HepG2 (cell line): ENCODE measurements at regions not wholly inside any gene's neighbourhood (a gene's known extent, or its start where the extent isn't known, plus 50 kb on each side); places are given as distances from the start of the nearest gene placed in this dataset.

Experiments used
- ATAC-seq: fragments of 200-7000 bp; cut with Tn5 transposase; 3 replicates; pipeline ENCODE4 v1.9.1; 2020; ENCODE audit warnings: mild to moderate bottlenecking, moderate library complexity
- BruUV-seq: library from RNA; stranded (reverse); fragments of 400-500 nt; replicated peaks from 2 replicates; lab custom pipeline; 2021; lab: Mats Ljungman, UMichigan
- CTCF ChIA-PET: fragments of 300-600 bp; formaldehyde crosslinking; extraction: SDS; loops from one replicate; lab custom pipeline; 2021; ENCODE audit warnings: low total read pairs, inconsistent platforms, low intra/inter-chr PET ratio; lab: Yijun Ruan, JAX
- POLR2A ChIA-PET: fragments of 350-600 bp; sonication (Branson Sonifier 250); formaldehyde crosslinking; loops from one replicate; lab custom pipeline; 2020; ENCODE audit warnings: antibody characterized with exemption, inconsistent platforms; lab: Yijun Ruan, JAX
- DNase-seq: peaks from one replicate; pipeline ENCODE4 v3.0.0-alpha.2; 2015; ENCODE audit warnings: low spot score
- FAIRE-seq: peaks from 3 replicates; lab custom pipeline; 2011; peaks lifted over from hg19 to GRCh38; lab: Jason Lieb, UNC
- H2AFZ ChIP-seq: one replicate; pipeline ENCODE4 v1.6.1; 2011; ENCODE audit warnings: low read length, inconsistent platforms
- H3K27ac ChIP-seq: fragments of 300-600 bp; 3 replicates; pipeline ENCODE4 v1.8.0; 2011; ENCODE audit warnings: mixed run types, mild to moderate bottlenecking, mixed read lengths, low read length, inconsistent platforms; ENCODE audit not compliant: insufficient read depth; ENCODE audit errors: extremely low read length
- H3K27me3 ChIP-seq, 2 experiments: fragments of 200-600 bp in 1 of 2; 2 replicates in 1 of 2; 3 replicates in 1 of 2; pipeline versions ENCODE4 v1.6.0 to v1.8.0; 2011; ENCODE audit warnings: low read length in 2 of 2, mild to moderate bottlenecking in 2 of 2, moderate library complexity in 2 of 2, inconsistent platforms in 1 of 2; ENCODE audit not compliant: insufficient read depth in 2 of 2, control insufficient read depth in 1 of 2
- H3K36me3 ChIP-seq, 2 experiments: fragments of 200-600 bp in 1 of 2; replicated peaks in 1 of 2; 2 replicates in 1 of 2; 3 replicates in 1 of 2; pipeline versions ENCODE4 v1.5.1 to v1.8.0; 2011; ENCODE audit warnings: low read length in 2 of 2, inconsistent platforms in 1 of 2; ENCODE audit not compliant: insufficient read depth in 2 of 2, control insufficient read depth in 1 of 2
- H3K4me1 ChIP-seq: 2 replicates; pipeline ENCODE4 v1.5.1; 2012; ENCODE audit warnings: low read length, inconsistent platforms; ENCODE audit not compliant: insufficient read depth
- H3K4me2 ChIP-seq: 2 replicates; pipeline ENCODE4 v1.6.0; 2011; ENCODE audit warnings: low read depth, low read length, inconsistent platforms
- H3K4me3 ChIP-seq, 3 experiments: fragments of 200-600 bp in 1 of 3; sonication (generic), shearing (Covaris generic) in 1 of 3; replicated peaks in 1 of 3; 2 replicates each; pipeline ENCODE4 v1.5.1; 2011 to 2016; ENCODE audit warnings: low read length in 3 of 3, inconsistent platforms in 2 of 3, low read depth in 2 of 3, mild to moderate bottlenecking in 2 of 3, control low read depth in 1 of 3, mixed read lengths in 1 of 3; ENCODE audit not compliant: insufficient read depth in 1 of 3
- H3K79me2 ChIP-seq: one replicate; pipeline ENCODE4 v1.6.1; 2011; ENCODE audit warnings: low read length, inconsistent platforms; ENCODE audit not compliant: insufficient read depth
- H3K9ac ChIP-seq: 2 replicates; pipeline ENCODE4 v1.6.0; 2011; ENCODE audit warnings: mild to moderate bottlenecking, low read depth, low read length, inconsistent platforms; ENCODE audit not compliant: insufficient read depth
- H3K9me3 ChIP-seq: 2 replicates; pipeline ENCODE4 v1.5.1; 2012; ENCODE audit warnings: mild to moderate bottlenecking, low read length
- H4K20me1 ChIP-seq: 2 replicates; pipeline ENCODE4 v1.6.0; 2011; ENCODE audit warnings: inconsistent platforms, mild to moderate bottlenecking, low read length, moderate library complexity; ENCODE audit not compliant: insufficient read depth
- ASH2L ChIP-seq: fragments of 300-600, 200-600 bp; sonication (generic); IDR thresholded peaks from 2 replicates; pipeline ENCODE4 v1.7.0; 2017; ENCODE audit warnings: low read depth, mild to moderate bottlenecking, moderate library complexity, mixed read lengths, low read length; ENCODE audit not compliant: insufficient read length
- BCL6 ChIP-seq: IDR thresholded peaks from 2 replicates; pipeline ENCODE4 v1.6.1; 2016; ENCODE audit warnings: missing genetic modification reagents, missing compliant biosample characterization
- NFE2L2 ChIP-seq: fragments of 150-350 bp; IDR thresholded peaks from 2 replicates; pipeline ENCODE4 v1.6.1; 2014; ENCODE audit warnings: low read length
- NRL ChIP-seq: sonication (generic); formaldehyde crosslinking; IDR thresholded peaks from 2 replicates; pipeline ENCODE4 v1.5.0; 2020; ENCODE audit warnings: missing genetic modification reagents, mild to moderate bottlenecking, moderate library complexity, borderline replicate concordance
- SATB2 ChIP-seq: sonication (generic); formaldehyde crosslinking; IDR thresholded peaks from 2 replicates; pipeline ENCODE4 v1.5.0; 2020; ENCODE audit warnings: missing genetic modification reagents
- SETDB1 ChIP-seq: sonication (generic); formaldehyde crosslinking; IDR thresholded peaks from 2 replicates; pipeline ENCODE4 v1.5.1; 2020; ENCODE audit warnings: missing genetic modification reagents, mild to moderate bottlenecking, borderline replicate concordance
- ZNF484 ChIP-seq: sonication (generic); formaldehyde crosslinking; IDR thresholded peaks from 2 replicates; pipeline ENCODE4 v1.5.1; 2020; ENCODE audit warnings: mild to moderate bottlenecking, low read depth, missing genetic modification reagents, borderline replicate concordance
- ZNF597 ChIP-seq: sonication (generic); formaldehyde crosslinking; IDR thresholded peaks from 2 replicates; pipeline ENCODE4 v1.5.0; 2020; ENCODE audit warnings: missing genetic modification reagents
- ZNF704 ChIP-seq: sonication (generic); formaldehyde crosslinking; IDR thresholded peaks from 2 replicates; pipeline ENCODE4 v1.8.1; 2023; ENCODE audit warnings: mild to moderate bottlenecking, inconsistent platforms, moderate library complexity, missing genetic modification reagents, borderline replicate concordance
- ZNF713 ChIP-seq: sonication (generic); formaldehyde crosslinking; IDR thresholded peaks from 2 replicates; pipeline ENCODE4 v1.4.0; 2020; ENCODE audit warnings: mild to moderate bottlenecking, missing genetic modification reagents
- WGBS: methylation state at CpG from one replicate; pipeline ENCODE4 v1.1.6; 2017; ENCODE audit warnings: low lambda C conversion rate; 5-methylcytosine and 5-hydroxymethylcytosine counted together
- in situ Hi-C: cut with HindIII; loops from 2 replicates; pipeline ENCODE4 v1.10.0; 2017; ENCODE audit warnings: low pct_unique_long_range_greater_than_20kb; ENCODE audit not compliant: extremely low pct_ligation_motif_present
- intact Hi-C: fragments of 100-400 bp; cut with micrococcal nuclease; formaldehyde crosslinking; loops from one replicate; pipeline ENCODE4 v1.10.0; 2022; ENCODE audit not compliant: unreplicated experiment
- TF ChIP-seq, protein P1 (sequence below): sonication (generic); formaldehyde crosslinking; IDR thresholded peaks from 2 replicates; pipeline ENCODE4 v1.9.0; 2021; ENCODE audit warnings: mild to moderate bottlenecking, missing genetic modification reagents

GRCh38 chr1:78426408-78426807 lies 64.4 kb upstream of the PTGFR start:
- TF ChIP-seq SETDB1 (CRISPR knock-in tag) (no peak), ZNF484 (CRISPR knock-in tag) (no peak), SATB2 (CRISPR knock-in tag) (no peak), BCL6 (CRISPR knock-in tag) (no peak), ASH2L (no peak), ZNF704 (no peak)
- DNase-seq (no peak), FAIRE-seq (no peak), ATAC-seq (no peak)
- no peak overlapping the region for H3K4me2 ChIP-seq
- H3K36me3 ChIP-seq, result no peaks in the 10 kb centered on the region
- no peaks in the 10 kb centered on the region for H4K20me1 ChIP-seq
- POLR2A ChIA-PET, result no interaction called here
- no peaks in the 10 kb centered on the region for H3K4me1 ChIP-seq
- in situ Hi-C loops, result no loop called here
- H2AFZ ChIP-seq, result no peak overlapping the region
- 15% methylated on average over 4 of the region's 4 CpGs for WGBS
- H3K27me3 ChIP-seq, result no peaks in the 10 kb centered on the region
- H3K4me3 ChIP-seq, result no peak overlapping the region
- intact Hi-C loops, result no loop called here
- CTCF ChIA-PET, result no interaction called here
- H3K79me2 ChIP-seq, result no peaks in the 10 kb centered on the region
- H3K27ac ChIP-seq, result no peak overlapping the region
- BruUV-seq, result no TSS peak
- no peak overlapping the region for H3K9ac ChIP-seq
- H3K9me3 ChIP-seq, result no peaks in the 10 kb centered on the region

DNA sequence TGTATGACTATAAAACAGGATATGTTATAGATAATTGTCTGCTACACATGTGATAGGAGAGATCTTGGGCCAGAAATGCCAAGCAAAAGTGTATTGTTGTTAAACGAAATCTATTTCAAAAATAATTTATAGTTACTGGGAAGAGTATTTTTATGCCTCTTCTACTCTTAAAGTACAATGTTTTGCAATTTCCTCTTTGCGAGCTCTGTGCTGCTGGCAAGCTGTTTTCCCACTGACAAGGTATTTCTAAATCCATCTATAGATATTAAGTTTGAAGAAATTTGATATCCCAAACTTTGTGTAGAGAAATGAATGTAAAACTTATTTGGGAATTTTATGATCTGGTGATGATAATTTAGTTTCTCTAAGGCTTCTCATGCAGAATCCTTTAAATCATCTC lies 63.3 kb upstream of the PTGFR start:
- Histone ChIP-seq H2AFZ (no peak overlapping the region), H3K36me3 (no peaks in the 10 kb centered on the region), H3K79me2 (no peaks in the 10 kb centered on the region), H3K27ac (no peak overlapping the region), H3K4me3 (no peak overlapping the region), H3K4me1 (no peaks in the 10 kb centered on the region), H3K4me2 (no peak overlapping the region), H3K9ac (no peak overlapping the region), H4K20me1 (no peaks in the 10 kb centered on the region), H3K9me3 (no peaks in the 10 kb centered on the region), H3K27me3 (no peaks in the 10 kb centered on the region)
- ATAC-seq (no peak), FAIRE-seq (no peak), DNase-seq (no peak)
- ChIA-PET CTCF (no interaction called here), POLR2A (no interaction called here)
- no TSS peak for BruUV-seq
- in situ Hi-C loops (no loop called here), intact Hi-C loops (no loop called here)
- 0% methylated on average over 2 of the region's 2 CpGs for WGBS
- TF ChIP-seq ZNF597 (CRISPR knock-in tag), result no peak
- TF ChIP-seq NFE2L2, result no peak
- TF ChIP-seq ZNF713, result no peak
- TF ChIP-seq NRL (CRISPR knock-in tag), result no peak
- TF ChIP-seq, protein P1, sequence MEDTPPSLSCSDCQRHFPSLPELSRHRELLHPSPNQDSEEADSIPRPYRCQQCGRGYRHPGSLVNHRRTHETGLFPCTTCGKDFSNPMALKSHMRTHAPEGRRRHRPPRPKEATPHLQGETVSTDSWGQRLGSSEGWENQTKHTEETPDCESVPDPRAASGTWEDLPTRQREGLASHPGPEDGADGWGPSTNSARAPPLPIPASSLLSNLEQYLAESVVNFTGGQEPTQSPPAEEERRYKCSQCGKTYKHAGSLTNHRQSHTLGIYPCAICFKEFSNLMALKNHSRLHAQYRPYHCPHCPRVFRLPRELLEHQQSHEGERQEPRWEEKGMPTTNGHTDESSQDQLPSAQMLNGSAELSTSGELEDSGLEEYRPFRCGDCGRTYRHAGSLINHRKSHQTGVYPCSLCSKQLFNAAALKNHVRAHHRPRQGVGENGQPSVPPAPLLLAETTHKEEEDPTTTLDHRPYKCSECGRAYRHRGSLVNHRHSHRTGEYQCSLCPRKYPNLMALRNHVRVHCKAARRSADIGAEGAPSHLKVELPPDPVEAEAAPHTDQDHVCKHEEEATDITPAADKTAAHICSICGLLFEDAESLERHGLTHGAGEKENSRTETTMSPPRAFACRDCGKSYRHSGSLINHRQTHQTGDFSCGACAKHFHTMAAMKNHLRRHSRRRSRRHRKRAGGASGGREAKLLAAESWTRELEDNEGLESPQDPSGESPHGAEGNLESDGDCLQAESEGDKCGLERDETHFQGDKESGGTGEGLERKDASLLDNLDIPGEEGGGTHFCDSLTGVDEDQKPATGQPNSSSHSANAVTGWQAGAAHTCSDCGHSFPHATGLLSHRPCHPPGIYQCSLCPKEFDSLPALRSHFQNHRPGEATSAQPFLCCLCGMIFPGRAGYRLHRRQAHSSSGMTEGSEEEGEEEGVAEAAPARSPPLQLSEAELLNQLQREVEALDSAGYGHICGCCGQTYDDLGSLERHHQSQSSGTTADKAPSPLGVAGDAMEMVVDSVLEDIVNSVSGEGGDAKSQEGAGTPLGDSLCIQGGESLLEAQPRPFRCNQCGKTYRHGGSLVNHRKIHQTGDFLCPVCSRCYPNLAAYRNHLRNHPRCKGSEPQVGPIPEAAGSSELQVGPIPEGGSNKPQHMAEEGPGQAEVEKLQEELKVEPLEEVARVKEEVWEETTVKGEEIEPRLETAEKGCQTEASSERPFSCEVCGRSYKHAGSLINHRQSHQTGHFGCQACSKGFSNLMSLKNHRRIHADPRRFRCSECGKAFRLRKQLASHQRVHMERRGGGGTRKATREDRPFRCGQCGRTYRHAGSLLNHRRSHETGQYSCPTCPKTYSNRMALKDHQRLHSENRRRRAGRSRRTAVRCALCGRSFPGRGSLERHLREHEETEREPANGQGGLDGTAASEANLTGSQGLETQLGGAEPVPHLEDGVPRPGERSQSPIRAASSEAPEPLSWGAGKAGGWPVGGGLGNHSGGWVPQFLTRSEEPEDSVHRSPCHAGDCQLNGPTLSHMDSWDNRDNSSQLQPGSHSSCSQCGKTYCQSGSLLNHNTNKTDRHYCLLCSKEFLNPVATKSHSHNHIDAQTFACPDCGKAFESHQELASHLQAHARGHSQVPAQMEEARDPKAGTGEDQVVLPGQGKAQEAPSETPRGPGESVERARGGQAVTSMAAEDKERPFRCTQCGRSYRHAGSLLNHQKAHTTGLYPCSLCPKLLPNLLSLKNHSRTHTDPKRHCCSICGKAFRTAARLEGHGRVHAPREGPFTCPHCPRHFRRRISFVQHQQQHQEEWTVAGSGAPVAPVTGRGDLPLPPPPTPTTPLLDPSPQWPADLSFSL (CRISPR knock-in tag), result no peak
